H1 (cell line): ENCODE measurements at regions not wholly inside any gene's neighbourhood (a gene's known extent, or its start where the extent isn't known, plus 50 kb on each side); places are given as distances from the start of the nearest gene placed in this dataset.

Source experiments
- CTCF ChIA-PET: fragments of 300-600 bp; sonication (Branson Sonifier 250); formaldehyde crosslinking; loops from one replicate; lab custom pipeline; 2021; ENCODE audit not compliant: partially characterized antibody; lab: Charles Lee
- POLR2A ChIA-PET: fragments of 300-600 bp; sonication (Branson Sonifier 250); formaldehyde crosslinking; loops from one replicate; lab custom pipeline; 2021; ENCODE audit warnings: inconsistent platforms; ENCODE audit not compliant: partially characterized antibody; lab: Charles Lee
- DNase-seq, 2 experiments: peaks; one replicate each; pipeline versions ENCODE4 v3.0.0 to v3.0.0-alpha.2; 2010 to 2022; ENCODE audit warnings: low spot score in 2 of 2, low read depth in 1 of 2, mixed read lengths in 1 of 2
- FAIRE-seq: peaks from 2 replicates; lab custom pipeline; 2011; peaks lifted over from hg19 to GRCh38; lab: Jason Lieb, UNC
- H2AFZ ChIP-seq: 2 replicates; pipeline ENCODE4 v1.8.1; 2012; ENCODE audit warnings: low read length, inconsistent platforms
- H2AK5ac ChIP-seq: 2 replicates; pipeline ENCODE4 v1.6.1; 2013; ENCODE audit warnings: low read depth, low read length
- H2BK120ac ChIP-seq: replicated peaks from 2 replicates; pipeline ENCODE3; 2013; ENCODE audit warnings: low read depth, low read length, inconsistent platforms
- H2BK12ac ChIP-seq: 2 replicates; pipeline ENCODE4 v1.6.1; 2013; ENCODE audit warnings: low read depth, low read length
- H2BK15ac ChIP-seq: 2 replicates; pipeline ENCODE4 v1.6.1; 2013; ENCODE audit warnings: low read length
- H2BK20ac ChIP-seq: 2 replicates; pipeline ENCODE4 v1.6.1; 2013; ENCODE audit warnings: low read length
- H2BK5ac ChIP-seq: 2 replicates; pipeline ENCODE4 v1.6.1; 2013; ENCODE audit warnings: low read depth, low read length
- H3K14ac ChIP-seq: 2 replicates; pipeline ENCODE4 v1.6.1; 2013; ENCODE audit warnings: inconsistent platforms; ENCODE audit not compliant: insufficient read length
- H3K18ac ChIP-seq: 2 replicates; pipeline ENCODE4 v1.6.1; 2013; ENCODE audit warnings: low read length; ENCODE audit errors: extremely low read depth
- H3K23ac ChIP-seq: 2 replicates; pipeline ENCODE4 v1.6.1; 2013; ENCODE audit warnings: inconsistent platforms; ENCODE audit not compliant: insufficient read length
- H3K23me2 ChIP-seq: 2 replicates; pipeline ENCODE4 v1.6.1; 2013; ENCODE audit warnings: low read depth, low read length
- H3K27ac ChIP-seq: 2 replicates; pipeline ENCODE4 v1.6.1; 2011; ENCODE audit warnings: low read depth, low read length, inconsistent platforms
- H3K27me3 ChIP-seq, 4 experiments: replicated peaks in 1 of 4; 1 replicate in 1 of 4; 2 replicates in 3 of 4; pipeline versions ENCODE4 v1.6.1 to v1.8.1; 2011 to 2013; ENCODE audit warnings: low read length in 3 of 4, mild to moderate bottlenecking in 3 of 4, inconsistent platforms in 2 of 4, mixed read lengths in 2 of 4, moderate library complexity in 1 of 4; ENCODE audit not compliant: control insufficient read depth in 3 of 4, insufficient read depth in 3 of 4; ENCODE audit errors: extremely low read depth in 1 of 4
- H3K36me3 ChIP-seq, 4 experiments: 2 replicates each; pipeline versions ENCODE4 v1.6.1 to v1.8.1; 2011 to 2013; ENCODE audit warnings: mild to moderate bottlenecking in 4 of 4, low read length in 3 of 4, moderate library complexity in 2 of 4, control low read depth in 1 of 4, inconsistent platforms in 1 of 4; ENCODE audit not compliant: insufficient read depth in 4 of 4, control insufficient read depth in 2 of 4
- H3K4ac ChIP-seq: replicated peaks from 2 replicates; pipeline ENCODE3; 2013; ENCODE audit warnings: low read length, low read depth, mixed read lengths, inconsistent platforms; ENCODE audit not compliant: insufficient read length
- H3K4me1 ChIP-seq, 4 experiments: replicated peaks in 1 of 4; 1 replicate in 1 of 4; 2 replicates in 3 of 4; pipeline versions ENCODE4 v1.6.1 to v1.8.1; 2011 to 2013; ENCODE audit warnings: low read length in 3 of 4, inconsistent platforms in 2 of 4, mixed read lengths in 1 of 4; ENCODE audit not compliant: insufficient read depth in 4 of 4, control insufficient read depth in 3 of 4
- H3K4me2 ChIP-seq, 2 experiments: 2 replicates each; pipeline versions ENCODE4 v1.6.1 to v1.8.1; 2011 to 2013; ENCODE audit warnings: low read depth in 2 of 2, low read length in 2 of 2, control low read depth in 1 of 2, inconsistent platforms in 1 of 2, mild to moderate bottlenecking in 1 of 2; ENCODE audit not compliant: insufficient read depth in 1 of 2
- H3K4me3 ChIP-seq, 4 experiments: fragments of 200-600, 300-600 bp in 1 of 4; sonication (generic), shearing (Covaris generic), sonication (Bioruptor Twin) in 1 of 4; 2 replicates each; pipeline versions ENCODE4 v1.5.1 to v1.8.1; 2011 to 2016; ENCODE audit warnings: low read length in 4 of 4, low read depth in 3 of 4, control low read depth in 2 of 4, inconsistent platforms in 2 of 4, mild to moderate bottlenecking in 2 of 4, mixed read lengths in 1 of 4, moderate library complexity in 1 of 4; ENCODE audit not compliant: insufficient read depth in 2 of 4; ENCODE audit errors: extremely low read depth in 1 of 4
- H3K56ac ChIP-seq: replicated peaks from 2 replicates; pipeline ENCODE3; 2013; ENCODE audit warnings: low read depth, mild to moderate bottlenecking, mixed read lengths, low read length, inconsistent platforms; ENCODE audit not compliant: insufficient read length
- H3K79me1 ChIP-seq: 2 replicates; pipeline ENCODE4 v1.6.1; 2013; ENCODE audit warnings: low read depth, low read length, control low read depth
- H3K79me2 ChIP-seq, 2 experiments: 2 replicates each; pipeline versions ENCODE4 v1.6.1 to v1.8.1; 2012 to 2013; ENCODE audit warnings: low read length in 2 of 2, mild to moderate bottlenecking in 2 of 2, inconsistent platforms in 1 of 2; ENCODE audit not compliant: insufficient read depth in 2 of 2, control insufficient read depth in 1 of 2
- H3K9ac ChIP-seq, 4 experiments: replicated peaks in 1 of 4; 1 replicate in 1 of 4; 2 replicates in 3 of 4; pipeline versions ENCODE4 v1.6.1 to v1.8.1; 2011 to 2013; ENCODE audit warnings: low read depth in 3 of 4, low read length in 3 of 4, control low read depth in 2 of 4, mild to moderate bottlenecking in 2 of 4, moderate library complexity in 2 of 4, inconsistent platforms in 1 of 4; ENCODE audit errors: extremely low read depth in 1 of 4
- H3K9me3 ChIP-seq, 2 experiments: 2 replicates each; pipeline versions ENCODE4 v1.6.1 to v1.8.1; 2012 to 2013; ENCODE audit warnings: mild to moderate bottlenecking in 2 of 2, moderate library complexity in 2 of 2, control low read depth in 1 of 2, inconsistent platforms in 1 of 2, low read depth in 1 of 2, low read length in 1 of 2, mixed read lengths in 1 of 2; ENCODE audit not compliant: insufficient read depth in 2 of 2
- H4K20me1 ChIP-seq, 2 experiments: replicated peaks in 1 of 2; 2 replicates each; pipeline versions ENCODE3 to v1.8.1; 2011 to 2013; ENCODE audit warnings: inconsistent platforms in 2 of 2, low read length in 2 of 2, mild to moderate bottlenecking in 1 of 2; ENCODE audit not compliant: insufficient read depth in 2 of 2, control insufficient read depth in 1 of 2
- H4K5ac ChIP-seq: 2 replicates; pipeline ENCODE4 v1.6.1; 2013; ENCODE audit warnings: low read length, low read depth, mixed read lengths, inconsistent platforms; ENCODE audit not compliant: insufficient read length
- H4K8ac ChIP-seq: 2 replicates; pipeline ENCODE4 v1.8.0; 2013; ENCODE audit warnings: mild to moderate bottlenecking, moderate library complexity, low read length, inconsistent platforms; ENCODE audit not compliant: insufficient read depth; ENCODE audit errors: extremely low read depth
- H4K91ac ChIP-seq: replicated peaks from 2 replicates; pipeline ENCODE3; 2013; ENCODE audit warnings: low read length, mixed read lengths, inconsistent platforms; ENCODE audit not compliant: insufficient read length
- CBX5 ChIP-seq: fragments of 300-800, 300-1000 bp; sonication (generic); IDR thresholded peaks from 2 replicates; pipeline ENCODE4 v1.7.1; 2016; ENCODE audit warnings: antibody characterized with exemption, low read length, low read depth
- CREB1 ChIP-seq: IDR thresholded peaks from 2 replicates; pipeline ENCODE4 v1.6.1; 2012; ENCODE audit warnings: inconsistent platforms
- CTBP2 ChIP-seq: IDR thresholded peaks from 2 replicates; pipeline ENCODE4 v1.7.0; 2011; ENCODE audit warnings: borderline replicate concordance, mild to moderate bottlenecking, moderate library complexity, mixed read lengths, low read length; ENCODE audit not compliant: insufficient read depth, insufficient read length
- GTF2F1 ChIP-seq: IDR thresholded peaks from 2 replicates; pipeline ENCODE4 v1.6.1; 2012; ENCODE audit warnings: low read depth, low read length, improper control_type of control experiment, borderline replicate concordance
- SIRT6 ChIP-seq: IDR thresholded peaks from one replicate; pipeline ENCODE4 v1.7.1; 2012; ENCODE audit warnings: low read length, inconsistent platforms

- no peak overlapping the region for H4K91ac ChIP-seq
- no peak overlapping the region for H4K5ac ChIP-seq
- no peaks in the 10 kb centered on the region for H4K20me1 ChIP-seq
- no peak overlapping the region for H2AK5ac ChIP-seq
- no peaks in the 10 kb centered on the region for H3K36me3 ChIP-seq
- no peak overlapping the region for H3K14ac ChIP-seq
- H3K23me2 ChIP-seq = no peaks in the 10 kb centered on the region
- no peak overlapping the region for H2BK120ac ChIP-seq
- no peak overlapping the region for H4K8ac ChIP-seq
- H3K9ac ChIP-seq = no peak overlapping the region
- DNase-seq (no peak), FAIRE-seq (no peak)
- H3K4me2 ChIP-seq = no peak overlapping the region
- H2BK20ac ChIP-seq = no peak overlapping the region
- no peak overlapping the region for H2AFZ ChIP-seq
- peaks cover 1 to 7% (median 5%) of the 10 kb centered on the region in 4 experiments; a peak in 4 of 7 replicates for H3K4me1 ChIP-seq
- H3K23ac ChIP-seq = no peak overlapping the region
- H3K4me3 ChIP-seq = no peak overlapping the region
- H3K27ac ChIP-seq = no peak overlapping the region
- CTCF ChIA-PET = no interaction called here
- no peak overlapping the region for H3K18ac ChIP-seq
- TF ChIP-seq CBX5 = no peak
- no peak for TF ChIP-seq CTBP2
- no peak for TF ChIP-seq SIRT6
- no peak for TF ChIP-seq GTF2F1
- TF ChIP-seq CREB1 = no peak
- no peaks in the 10 kb centered on the region for H3K79me1 ChIP-seq
- H3K4ac ChIP-seq = no peak overlapping the region
- no peak overlapping the region for H3K56ac ChIP-seq
- no peaks in the 10 kb centered on the region for H3K9me3 ChIP-seq
- no peak overlapping the region for H2BK12ac ChIP-seq
- POLR2A ChIA-PET = no interaction called here
- no peak overlapping the region for H2BK5ac ChIP-seq
- peaks cover 0 to 1% (median 0%) of the 10 kb centered on the region in 4 experiments; a peak in 1 of 7 replicates for H3K27me3 ChIP-seq
- H2BK15ac ChIP-seq = no peak overlapping the region
- H3K79me2 ChIP-seq = no peaks in the 10 kb centered on the region
Measured at GRCh38 chr1:208835781-208836180, 591.6 kb upstream of the PLXNA2 start.
